Mucosa of gallbladder (tissue), 1 donor: ENCODE measurements at regions not wholly inside any gene's neighbourhood (a gene's known extent, or its start where the extent isn't known, plus 50 kb on each side); places are given as distances from the start of the nearest gene placed in this dataset.

Experiments
- DNase-seq: peaks from one replicate; pipeline ENCODE4 v3.0.0-alpha.2; 2020; ENCODE audit warnings: low spot score
- donor health status: DM: no; HTN: no; CAD: no.

DNA sequence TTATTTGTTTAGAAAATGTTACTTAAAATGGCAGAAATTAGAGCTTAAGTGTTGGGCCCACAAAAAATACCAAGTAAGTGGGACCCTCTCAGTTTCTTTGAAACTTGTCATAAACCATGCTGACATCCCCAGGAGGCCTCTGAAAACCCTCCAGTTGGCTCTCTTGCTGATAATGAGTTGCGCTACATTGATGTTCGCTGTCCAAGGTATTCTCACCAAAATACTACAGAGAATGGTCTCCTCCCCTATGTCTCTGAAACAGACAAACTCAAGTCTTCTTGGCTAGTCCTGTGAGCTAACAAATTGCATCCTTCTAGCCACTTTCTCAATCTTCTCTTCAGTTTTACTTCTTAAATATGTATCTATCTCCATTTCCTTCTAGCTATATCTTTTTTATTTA is 669.4 kb downstream of the IRS1 start:
- DNase-seq = no peak

DNA sequence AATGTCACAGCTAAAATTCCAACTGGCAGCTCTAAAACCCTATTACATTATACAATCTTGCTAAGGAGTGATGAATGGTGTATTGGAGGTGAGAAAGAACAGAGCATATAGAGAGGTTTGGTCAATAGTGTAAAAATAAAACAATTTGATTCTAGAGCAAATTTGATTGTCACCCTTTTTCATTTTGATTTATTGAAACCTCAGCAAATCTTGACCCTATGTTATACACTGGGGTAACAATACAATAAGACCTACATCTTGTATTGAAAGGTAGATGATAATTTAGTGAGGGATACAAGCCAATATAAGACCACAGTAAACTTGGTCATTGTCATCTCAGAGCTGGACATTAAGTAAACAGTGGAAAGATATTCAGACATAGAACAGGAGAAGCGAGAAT is 671.9 kb downstream of the IRS1 start:
- DNase-seq = no peak

DNA sequence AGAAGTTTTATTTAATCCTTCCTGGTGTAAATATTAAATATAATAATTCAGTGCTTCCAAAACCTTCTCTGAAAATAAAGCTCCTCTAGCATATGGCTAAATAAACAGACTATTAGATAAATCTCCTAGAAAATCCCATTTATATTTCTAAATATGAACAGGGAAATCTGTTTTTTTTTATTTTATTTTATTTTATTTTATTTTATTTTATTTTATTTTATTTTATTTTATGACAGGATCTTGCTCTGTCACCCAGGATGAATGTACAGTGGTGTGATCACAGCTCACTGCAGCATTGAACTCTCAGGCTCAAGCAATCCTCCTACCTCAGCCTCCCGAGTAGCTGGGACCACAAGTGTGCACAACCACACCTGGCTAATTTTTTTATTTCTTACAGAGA is 673.5 kb downstream of the IRS1 start:
- no peak for DNase-seq

DNA sequence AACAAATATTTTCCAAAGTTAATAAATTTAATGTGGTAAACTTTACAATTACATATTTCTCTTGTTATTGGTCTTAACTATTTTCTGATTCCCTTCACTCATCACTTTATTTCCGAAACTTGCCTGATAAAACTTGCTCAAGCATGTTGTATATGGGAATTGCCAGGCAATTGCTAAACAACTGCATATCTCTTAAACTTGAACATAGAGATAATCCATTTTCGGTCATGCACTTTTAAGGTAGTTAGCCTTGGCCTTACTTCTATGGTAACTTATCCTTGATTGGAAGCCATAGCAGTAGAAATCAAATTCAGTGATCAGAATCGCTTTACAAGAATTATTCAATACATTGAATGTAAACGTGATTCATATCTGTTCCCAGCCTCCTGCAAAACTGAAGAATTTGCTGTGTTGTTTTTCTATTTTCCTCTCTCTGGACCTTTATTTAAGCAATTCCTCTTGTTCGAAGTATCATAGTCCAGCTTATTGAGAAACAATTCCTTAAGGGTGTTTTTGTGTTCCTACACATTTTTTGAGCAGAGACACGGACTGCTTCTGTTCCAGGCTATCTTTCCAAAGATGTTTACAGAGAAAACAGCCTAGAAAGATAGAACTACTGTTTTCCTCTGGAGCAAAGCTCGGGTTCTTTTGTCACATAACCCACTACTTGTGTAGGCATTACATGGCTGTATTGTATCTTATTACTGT is 674.3 kb downstream of the IRS1 start:
- no peak for DNase-seq

DNA sequence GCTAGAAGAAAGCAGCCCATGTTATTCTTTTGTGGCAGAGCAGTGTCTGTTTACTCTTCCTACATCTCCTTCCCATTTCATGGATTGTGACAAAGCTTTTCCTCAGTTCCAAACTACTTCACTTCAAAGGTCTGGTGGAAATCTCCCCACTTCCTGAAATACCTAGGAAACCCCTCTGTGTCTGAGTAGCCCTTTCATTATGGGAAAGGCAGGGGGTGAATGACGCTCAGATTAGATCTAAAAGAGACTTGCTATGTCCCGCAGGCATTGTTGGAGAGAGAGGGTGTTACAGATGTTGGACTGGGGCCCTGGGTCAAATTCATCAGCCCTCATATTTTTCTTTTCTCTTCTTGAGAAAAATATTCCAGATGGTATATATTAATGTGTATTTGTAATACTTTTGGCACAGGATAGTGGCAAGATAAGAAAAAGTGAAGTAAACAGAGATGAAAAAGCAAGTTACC is 675.0 kb downstream of the IRS1 start:
- DNase-seq = no peak

DNA sequence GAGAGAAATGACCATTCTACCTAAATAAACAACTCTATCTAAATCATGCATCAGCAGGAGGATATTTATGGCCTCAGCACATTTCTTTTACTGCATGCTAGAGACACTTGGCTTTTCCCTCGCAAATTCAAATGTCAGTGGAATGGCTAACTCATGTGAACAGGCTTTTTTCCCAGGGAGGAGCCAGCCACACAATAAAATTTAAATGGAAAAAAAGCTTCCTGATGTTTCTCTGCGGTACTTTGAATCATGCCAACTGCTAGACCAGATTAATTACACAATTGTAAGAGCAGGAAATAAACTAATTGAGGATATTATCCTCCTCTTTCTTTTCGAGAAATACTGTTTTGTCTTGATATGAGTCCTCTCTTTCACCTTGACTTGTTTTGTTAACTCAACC is 676.3 kb downstream of the IRS1 start:
- no peak for DNase-seq

DNA sequence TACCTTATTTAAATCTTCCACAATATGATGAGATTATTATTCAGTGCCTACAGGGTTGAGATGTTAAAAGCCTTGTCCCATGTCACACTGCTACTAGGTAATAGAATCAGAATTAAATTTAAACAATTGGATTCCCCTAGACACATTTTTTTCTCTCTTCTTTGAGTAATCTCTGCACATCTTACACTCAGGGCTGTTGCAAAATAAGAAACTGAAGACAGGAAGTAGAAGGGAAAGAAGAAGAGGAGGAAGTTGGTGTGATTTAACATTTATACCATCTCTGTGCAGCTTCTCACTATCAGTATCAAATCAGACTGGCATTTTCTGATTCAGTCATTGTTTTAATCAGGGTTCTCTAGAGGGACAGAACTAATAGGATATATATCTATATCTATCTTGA is 677.6 kb downstream of the IRS1 start:
- DNase-seq = no peak

DNA sequence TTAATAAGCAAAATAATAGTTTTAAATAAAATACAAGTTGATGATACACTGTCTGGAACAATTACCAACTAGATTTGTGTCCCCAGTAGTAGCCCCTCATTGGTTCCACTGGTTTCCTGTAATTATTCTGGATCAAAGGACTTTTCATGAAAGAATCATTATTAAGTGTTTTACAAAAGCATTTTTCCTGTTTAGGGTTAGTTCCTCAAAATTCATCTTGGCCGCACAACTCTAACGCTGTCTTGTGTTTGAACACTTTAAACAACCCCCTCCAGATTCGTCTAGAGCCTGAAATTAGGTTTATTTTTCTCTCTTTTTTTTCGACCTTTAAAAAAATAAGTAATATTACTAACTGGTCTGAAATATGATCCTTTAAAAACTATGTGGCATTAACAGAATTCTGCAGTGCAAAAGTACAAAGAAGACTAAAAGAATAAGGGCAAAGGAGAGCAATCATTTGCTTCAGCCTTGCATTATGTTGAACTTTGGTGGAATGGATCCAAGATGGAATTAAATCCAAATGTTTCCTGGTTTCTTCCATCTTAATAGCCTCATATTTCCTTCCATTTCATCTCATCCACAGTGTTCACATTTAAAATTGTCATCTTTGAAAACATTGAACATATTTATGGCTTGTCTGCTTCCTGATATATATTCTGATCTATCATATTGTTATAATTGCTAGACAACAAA is 678.4 kb downstream of the IRS1 start:
- DNase-seq = no peak

DNA sequence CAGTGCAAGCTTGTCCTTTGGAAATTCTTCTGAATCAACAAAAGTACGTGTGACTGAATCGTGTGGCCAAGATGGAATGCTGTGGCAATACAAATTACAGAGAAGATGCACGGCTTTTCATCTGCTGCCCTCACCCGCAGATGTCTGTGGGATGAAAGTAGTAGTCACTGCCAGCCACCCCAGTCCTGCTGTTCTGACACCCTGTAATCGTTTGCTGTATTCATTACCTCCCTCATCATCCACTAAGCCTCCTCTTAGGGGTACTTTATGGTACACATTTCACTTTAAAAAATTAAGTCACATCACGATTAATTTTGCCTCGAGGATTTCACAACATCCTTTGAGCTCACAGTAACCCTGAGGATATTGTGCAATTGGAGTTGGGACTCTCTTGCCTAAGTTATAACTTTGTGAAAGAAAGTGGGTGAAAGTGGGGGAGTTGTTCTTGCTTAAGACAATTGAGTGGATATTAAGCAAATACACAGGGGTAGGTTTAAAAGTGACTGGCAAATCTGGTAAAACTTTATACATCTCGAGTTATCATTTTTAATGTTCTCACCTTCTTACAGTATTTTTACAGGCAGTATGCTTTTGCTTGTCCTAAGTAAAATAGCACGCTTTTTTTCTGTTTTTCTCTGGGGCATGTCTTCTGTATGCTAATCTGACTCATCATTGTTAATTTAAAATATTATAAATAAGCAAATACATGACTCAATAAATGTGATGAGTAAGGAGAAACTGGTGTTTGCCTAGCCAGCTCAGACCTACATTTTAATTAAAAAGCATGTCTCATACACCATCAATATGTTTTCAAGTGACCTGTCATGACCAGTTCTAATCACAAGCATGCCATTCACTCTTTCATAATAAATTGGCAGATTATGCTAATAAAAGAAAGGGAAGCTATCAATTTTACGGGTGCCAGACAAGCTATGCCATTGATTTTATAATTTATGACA is 680.9 kb downstream of the IRS1 start:
- DNase-seq = no peak

DNA sequence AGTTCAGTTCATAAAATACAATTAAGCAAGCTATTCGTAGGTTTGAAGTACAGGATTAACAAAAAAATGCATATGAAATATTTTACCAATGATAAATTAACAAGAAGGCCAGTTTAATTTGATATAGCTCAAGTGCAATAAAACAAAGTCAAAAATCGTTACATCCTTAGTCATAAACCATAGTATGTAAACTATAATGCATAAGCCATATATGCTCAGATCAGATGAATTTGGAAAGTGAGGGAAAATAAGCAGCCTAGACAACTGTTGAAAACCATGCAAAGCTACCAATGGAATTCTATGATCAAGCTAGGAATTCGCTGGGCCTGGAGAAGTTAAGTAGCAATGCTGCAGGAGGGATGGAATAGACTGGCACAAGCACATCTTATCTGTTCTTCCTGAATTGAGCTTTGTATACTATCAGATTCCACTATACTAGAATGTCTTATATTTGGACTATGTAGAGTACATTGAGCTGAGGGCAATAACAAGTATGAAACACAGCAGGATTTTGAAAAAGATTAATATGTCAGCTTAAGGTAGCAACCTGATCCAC is 682.0 kb downstream of the IRS1 start:
- DNase-seq = no peak

DNA sequence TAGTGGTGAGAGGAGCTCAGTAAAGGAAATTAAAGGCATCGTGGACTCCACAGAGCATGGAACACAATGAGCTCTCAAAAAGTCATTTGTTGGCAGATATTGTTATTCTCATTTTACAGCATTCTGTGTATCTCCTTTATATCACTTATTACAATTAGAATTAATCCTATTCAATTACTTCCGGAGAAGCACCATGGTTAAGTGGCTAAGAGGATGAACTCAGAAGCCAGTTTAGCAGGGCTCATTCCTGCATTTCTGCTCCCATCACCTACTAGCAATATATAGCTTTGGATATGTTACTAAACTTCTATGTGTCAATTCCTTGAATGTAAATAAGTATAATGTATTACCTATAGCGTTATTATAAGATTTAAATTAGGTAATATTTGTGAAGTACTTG is 683.3 kb downstream of the IRS1 start:
- no peak for DNase-seq

DNA sequence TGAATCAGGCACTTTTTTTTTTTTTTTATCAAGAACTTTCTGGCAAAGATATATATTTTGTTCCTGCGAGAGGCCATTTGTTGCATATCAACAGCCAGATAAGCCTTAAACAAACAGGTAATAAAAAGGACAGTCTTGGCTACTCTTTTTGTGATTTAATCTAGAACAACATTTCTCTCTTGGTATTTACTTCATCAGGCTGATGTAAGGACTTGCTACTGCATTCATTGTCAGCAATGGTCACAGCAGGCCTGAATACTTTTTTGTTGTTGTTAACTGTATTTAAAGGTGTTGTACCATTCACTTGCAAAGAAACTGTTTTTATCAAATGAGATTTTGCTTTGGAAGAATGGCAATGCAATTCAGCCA is 683.8 kb downstream of the IRS1 start:
- DNase-seq = no peak

DNA sequence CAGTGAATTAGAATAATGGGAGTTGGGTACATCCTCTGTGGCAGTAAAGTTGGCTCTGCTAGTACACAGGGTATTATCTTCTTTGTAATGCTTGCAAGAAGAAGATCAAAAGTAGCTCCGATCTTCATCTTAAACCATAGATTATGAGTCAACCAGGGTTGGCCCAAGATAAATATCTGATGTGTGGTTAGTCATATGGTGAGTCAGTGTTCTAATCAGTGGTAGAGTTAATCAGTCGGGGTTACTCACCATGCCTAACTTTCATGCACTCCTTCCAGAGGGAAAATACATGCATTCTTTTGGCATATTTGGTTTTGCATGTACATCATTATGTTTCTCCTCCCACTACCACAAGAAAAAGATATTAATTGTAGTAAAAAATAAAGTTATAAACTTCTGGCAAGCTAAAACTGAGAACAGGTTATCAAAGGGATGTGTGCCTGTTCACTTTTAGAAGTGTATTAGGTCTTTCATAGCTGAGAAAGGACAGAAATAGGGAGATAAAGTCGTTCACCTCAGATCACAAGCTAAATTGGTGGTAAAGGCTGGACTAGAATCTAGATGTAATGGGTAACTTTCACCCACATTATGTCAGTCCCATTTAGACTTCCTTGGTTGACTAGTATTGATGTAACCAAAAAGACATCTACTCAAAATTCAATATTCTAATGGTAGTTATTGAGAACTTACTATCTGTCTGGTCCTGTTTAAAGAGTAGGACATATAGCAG is 684.4 kb downstream of the IRS1 start:
- DNase-seq = no peak

DNA sequence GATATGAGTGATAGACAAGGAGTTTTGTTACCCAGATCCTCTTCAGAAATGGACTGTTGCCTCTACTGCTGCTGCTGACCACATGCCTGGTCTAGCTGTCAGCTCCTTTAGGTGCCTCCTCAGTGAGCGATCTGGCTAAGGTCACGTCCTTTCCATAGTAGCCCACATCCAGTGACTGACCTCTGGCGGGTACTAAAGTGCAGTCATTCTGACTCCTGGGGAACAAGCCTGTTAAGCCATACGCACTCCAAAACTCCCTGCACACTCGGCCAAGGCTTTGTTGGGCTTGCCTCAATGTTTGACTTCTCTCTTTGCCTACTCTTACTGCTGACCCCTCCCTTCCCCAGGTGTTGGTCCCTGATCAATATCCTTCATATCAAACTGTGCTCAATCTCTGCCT is 685.2 kb downstream of the IRS1 start:
- no peak for DNase-seq

DNA sequence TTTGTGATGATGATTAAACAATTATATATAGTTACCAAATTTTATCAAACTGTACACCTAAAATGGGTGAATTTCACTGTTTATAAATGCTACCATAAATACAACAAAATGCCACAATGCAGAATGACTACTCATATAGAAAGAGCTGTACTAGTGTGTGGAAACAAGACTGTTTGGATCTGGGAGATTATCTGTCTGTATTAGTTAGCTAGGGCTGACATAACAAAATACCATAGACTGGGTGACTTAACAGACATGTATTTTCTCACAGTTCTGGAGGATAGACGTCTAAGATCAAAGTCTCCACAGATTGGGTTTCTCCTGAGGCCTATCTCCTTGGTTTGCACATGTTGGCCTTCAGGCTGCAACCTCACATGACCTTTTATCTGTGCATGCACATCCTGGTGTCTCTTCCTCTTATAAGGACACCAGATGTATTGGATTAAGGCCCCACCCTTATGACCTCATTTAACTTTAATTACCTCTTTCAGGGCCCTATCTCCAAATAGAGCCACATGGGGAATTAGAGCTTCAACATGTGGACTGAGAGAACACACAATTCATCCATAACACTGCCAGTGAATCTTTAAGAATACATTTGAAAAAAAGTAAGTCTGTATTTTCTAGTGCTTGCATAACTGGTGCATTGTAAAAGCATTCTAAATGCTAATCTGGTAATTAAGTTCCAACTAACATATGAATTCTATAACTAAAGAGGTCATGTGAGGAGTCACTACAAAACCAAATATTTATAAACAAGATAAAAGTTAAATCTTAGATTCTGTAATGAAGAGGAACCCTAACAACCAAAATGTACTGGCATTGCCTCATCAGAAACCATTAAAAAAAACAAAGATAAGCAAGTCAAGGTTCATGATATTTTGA is 699.6 kb downstream of the NYAP2 start:
- DNase-seq = no peak

DNA sequence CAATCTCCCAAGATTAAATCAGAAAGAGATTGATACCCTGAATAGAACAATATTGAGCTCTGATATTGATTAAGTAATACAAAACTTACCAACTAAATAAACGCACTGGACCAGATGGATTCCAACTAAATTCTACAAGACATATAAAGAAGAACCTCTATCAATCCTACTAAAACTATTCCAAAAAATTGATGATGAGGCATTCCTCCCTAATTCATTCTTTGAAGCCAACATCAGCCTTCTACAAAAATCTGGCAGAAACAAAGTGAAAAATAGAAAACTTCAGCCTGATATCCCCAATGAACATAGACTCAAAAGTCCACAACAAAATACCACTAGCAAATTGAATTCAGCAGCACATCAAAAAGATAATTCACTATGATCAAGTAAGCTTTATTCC is 695.5 kb downstream of the NYAP2 start:
- no peak for DNase-seq

DNA sequence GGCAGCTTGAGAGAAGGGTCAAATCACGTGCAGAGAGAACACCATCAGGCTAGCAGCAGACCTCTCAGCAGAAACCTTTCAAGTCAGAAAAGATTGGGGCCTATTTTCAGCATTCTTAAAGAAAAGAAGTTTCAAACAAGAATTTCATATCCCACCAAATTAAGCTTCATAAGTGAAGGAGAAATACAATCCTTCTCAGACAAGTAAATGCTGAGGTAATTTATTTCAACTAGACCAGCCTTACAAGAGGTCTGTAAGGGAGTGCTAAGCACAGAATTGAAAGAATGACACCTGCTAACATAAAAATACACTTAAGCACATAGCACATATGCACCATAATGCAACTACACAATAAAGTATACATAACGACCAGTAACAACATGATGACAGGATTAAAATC is 693.9 kb downstream of the NYAP2 start:
- DNase-seq = no peak

DNA sequence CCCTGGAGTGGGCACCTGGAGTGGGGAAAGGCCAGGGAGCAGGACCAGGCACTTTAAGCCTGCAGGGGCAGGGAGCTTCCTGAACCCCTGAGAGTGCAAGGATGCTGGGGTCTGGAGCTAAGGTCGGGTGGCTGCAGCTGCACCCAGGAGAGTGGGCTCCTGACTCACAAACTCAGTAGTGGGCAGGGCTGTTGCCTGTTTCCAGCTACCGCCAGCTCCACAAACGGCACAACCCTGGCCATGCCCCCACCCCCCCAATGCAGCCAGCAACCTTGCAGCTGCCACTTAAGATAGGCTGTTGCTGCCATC is 688.8 kb downstream of the NYAP2 start:
- DNase-seq = no peak

DNA sequence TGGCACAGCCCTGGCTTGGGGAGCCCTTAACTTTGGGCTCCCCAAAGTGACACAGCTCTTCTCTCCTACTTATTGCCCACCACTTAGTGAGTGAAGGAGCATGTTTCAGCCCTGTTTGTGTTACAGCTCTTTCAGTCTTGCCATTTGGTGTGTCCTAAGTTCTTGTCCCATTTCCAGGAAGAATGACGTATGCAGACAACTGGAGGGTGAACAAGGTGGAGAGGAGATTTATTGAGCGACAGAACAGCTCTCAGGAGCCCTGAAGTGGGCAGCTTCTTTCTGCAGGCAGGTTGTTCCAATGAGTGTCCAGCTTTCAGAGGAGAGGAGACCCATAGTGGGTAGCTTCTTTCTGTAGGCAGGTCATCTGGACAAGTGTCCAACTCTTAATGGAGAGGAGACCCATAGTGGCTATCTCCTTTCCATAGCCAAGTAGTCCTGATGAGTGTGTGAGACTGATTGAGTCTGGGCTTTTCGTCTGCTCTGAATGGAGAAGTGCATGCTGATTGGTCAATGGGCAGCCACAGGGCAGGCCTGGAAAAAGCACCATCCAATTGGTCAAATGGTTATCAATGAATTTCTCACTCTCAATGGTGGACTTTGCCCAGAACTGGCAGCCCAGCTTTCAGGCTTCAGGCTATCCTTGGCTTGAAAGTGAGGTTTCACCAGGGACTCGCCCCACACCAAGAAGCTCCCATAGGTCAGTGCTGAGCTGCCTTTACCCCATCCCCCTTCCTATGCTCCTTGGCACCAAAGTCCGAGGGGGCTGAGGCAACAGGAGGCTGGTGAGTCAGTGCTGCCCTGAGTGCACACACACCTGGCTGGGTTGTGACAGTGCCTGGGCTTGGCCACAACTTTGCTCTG is 688.2 kb downstream of the NYAP2 start:
- DNase-seq = peak; percentile 83

DNA sequence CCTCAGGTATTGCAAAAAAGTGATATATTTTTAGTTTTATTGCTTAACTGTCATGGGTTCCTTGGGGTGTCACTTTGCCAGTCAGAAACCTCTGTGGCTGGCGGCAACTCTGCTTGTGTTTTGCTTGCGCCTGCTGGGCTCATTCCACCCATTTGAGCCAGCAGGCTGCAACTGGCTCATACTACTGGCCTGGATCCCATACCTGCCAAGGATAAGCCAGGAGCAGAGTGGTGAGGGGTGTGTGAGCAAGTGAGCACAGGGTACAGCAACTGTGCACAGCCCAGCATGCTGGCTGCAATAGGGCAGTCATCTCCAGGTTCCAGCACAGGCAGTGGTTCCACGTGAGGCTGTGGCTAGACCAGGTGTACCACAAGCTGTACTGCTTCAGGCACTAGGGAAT is 687.5 kb downstream of the NYAP2 start:
- no peak for DNase-seq
